ENCODE measurements at regions not wholly inside any gene's neighbourhood (a gene's known extent, or its start where the extent isn't known, plus 50 kb on each side); places are given as distances from the start of the nearest gene placed in this dataset.

DNA sequence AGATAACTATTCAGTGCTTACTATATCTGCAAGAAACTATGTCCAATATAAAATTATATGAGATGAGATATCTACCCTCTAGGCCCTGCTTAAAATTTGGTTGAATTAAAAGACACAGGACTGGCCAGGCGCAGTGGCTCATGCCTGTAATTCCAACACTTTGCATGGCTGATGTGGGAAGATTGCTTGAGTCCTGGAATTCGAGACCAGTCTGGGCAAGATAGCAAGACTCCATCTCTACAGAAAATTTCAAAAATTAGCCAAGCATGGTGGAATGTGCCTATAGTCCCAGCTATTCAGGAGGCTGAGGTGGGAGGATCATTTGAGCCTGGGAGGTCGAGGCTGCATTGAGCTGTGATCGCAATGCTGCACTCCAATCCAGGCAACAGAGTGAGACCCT, 303.7 kb upstream of the UBE2E2 start:
- TF ChIP-seq NFE2L1 (CRISPR knock-in tag; IDR thresholded peaks at IDR 0.05) = no peak
- TF ChIP-seq, protein P1, sequence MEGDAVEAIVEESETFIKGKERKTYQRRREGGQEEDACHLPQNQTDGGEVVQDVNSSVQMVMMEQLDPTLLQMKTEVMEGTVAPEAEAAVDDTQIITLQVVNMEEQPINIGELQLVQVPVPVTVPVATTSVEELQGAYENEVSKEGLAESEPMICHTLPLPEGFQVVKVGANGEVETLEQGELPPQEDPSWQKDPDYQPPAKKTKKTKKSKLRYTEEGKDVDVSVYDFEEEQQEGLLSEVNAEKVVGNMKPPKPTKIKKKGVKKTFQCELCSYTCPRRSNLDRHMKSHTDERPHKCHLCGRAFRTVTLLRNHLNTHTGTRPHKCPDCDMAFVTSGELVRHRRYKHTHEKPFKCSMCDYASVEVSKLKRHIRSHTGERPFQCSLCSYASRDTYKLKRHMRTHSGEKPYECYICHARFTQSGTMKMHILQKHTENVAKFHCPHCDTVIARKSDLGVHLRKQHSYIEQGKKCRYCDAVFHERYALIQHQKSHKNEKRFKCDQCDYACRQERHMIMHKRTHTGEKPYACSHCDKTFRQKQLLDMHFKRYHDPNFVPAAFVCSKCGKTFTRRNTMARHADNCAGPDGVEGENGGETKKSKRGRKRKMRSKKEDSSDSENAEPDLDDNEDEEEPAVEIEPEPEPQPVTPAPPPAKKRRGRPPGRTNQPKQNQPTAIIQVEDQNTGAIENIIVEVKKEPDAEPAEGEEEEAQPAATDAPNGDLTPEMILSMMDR (IDR thresholded peaks at IDR 0.05) = no peak
- TF ChIP-seq JUN (CRISPR knock-in tag; IDR thresholded peaks at IDR 0.05) = no peak
- TF ChIP-seq ESRRA (CRISPR knock-in tag; IDR thresholded peaks at IDR 0.05; ENCODE audit: borderline replicate concordance) = no peak
- TF ChIP-seq, protein P2, sequence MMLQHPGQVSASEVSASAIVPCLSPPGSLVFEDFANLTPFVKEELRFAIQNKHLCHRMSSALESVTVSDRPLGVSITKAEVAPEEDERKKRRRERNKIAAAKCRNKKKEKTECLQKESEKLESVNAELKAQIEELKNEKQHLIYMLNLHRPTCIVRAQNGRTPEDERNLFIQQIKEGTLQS (CRISPR knock-in tag; conservative IDR thresholded peaks at IDR 0.05) = no peak
- TF ChIP-seq, protein P3, sequence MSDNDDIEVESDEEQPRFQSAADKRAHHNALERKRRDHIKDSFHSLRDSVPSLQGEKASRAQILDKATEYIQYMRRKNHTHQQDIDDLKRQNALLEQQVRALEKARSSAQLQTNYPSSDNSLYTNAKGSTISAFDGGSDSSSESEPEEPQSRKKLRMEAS (CRISPR knock-in tag; IDR thresholded peaks at IDR 0.05) = no peak
- TF ChIP-seq HMGXB4 (CRISPR knock-in tag; IDR thresholded peaks at IDR 0.05) = no peak
- no peak for TF ChIP-seq ATF2 (CRISPR knock-in tag; IDR thresholded peaks at IDR 0.05; ENCODE audit: borderline replicate concordance, low read depth)
- TF ChIP-seq IRF1 (CRISPR knock-in tag; IDR thresholded peaks at IDR 0.05) = no peak
- no peak for TF ChIP-seq FOXJ3 (CRISPR knock-in tag; IDR thresholded peaks at IDR 0.05; ENCODE audit: borderline replicate concordance)
- no peak for TF ChIP-seq NFYB (CRISPR knock-in tag; conservative IDR thresholded peaks at IDR 0.05; ENCODE audit: low read depth)
- no peak for TF ChIP-seq NR1H2 (CRISPR knock-in tag; IDR thresholded peaks at IDR 0.05)
- no peak for TF ChIP-seq ZBTB21 (CRISPR knock-in tag; IDR thresholded peaks at IDR 0.05; ENCODE audit: borderline replicate concordance)

Data from WTC11 (cell line).